Caco-2 (cell line): ENCODE measurements at regions not wholly inside any gene's neighbourhood (a gene's known extent, or its start where the extent isn't known, plus 50 kb on each side); places are given as distances from the start of the nearest gene placed in this dataset.
"Not testable (repeated sequence)": the region's sequence is repeated elsewhere in the genome, so short reads cannot be mapped to it uniquely, and the experiment has no call there.

Experiments used
- BruUV-seq: library from RNA; stranded (reverse); fragments of 400-500 nt; replicated peaks from 2 replicates; lab custom pipeline; 2021; lab: Mats Ljungman, UMichigan
- CTCF ChIA-PET: fragments of 300-600 bp; sonication (Branson Sonifier 250); formaldehyde crosslinking; loops from one replicate; lab custom pipeline; 2022; ENCODE audit warnings: antibody characterized with exemption; lab: Charles Lee
- POLR2A ChIA-PET: fragments of 300-600 bp; sonication (Branson Sonifier 250); formaldehyde crosslinking; loops from one replicate; lab custom pipeline; 2022; ENCODE audit warnings: antibody characterized with exemption; lab: Charles Lee
- DNase-seq, 2 experiments: peaks; one replicate each; pipeline versions ENCODE4 v3.0.0 to v3.0.0-alpha.2; 2020 to 2022
- H3K27me3 ChIP-seq: replicated peaks from 2 replicates; pipeline ENCODE4 v1.6.0; 2011; ENCODE audit warnings: low read length; ENCODE audit not compliant: control insufficient read depth, insufficient read depth
- H3K36me3 ChIP-seq: 2 replicates; pipeline ENCODE4 v1.5.1; 2011; ENCODE audit warnings: low read length; ENCODE audit not compliant: control insufficient read depth, insufficient read depth
- H3K4me1 ChIP-seq: fragments of 250-450 bp; sonication (Bioruptor Pico); 2 replicates; pipeline ENCODE4 v1.5.1; 2020; ENCODE audit warnings: mild to moderate bottlenecking
- H3K4me3 ChIP-seq: 2 replicates; pipeline ENCODE4 v1.5.1; 2011; ENCODE audit warnings: low read depth, mild to moderate bottlenecking, control low read depth, low read length
- H3K9me3 ChIP-seq: fragments of 250-450 bp; sonication (Bioruptor Pico); 2 replicates; pipeline ENCODE4 v1.5.1; 2020; ENCODE audit warnings: mild to moderate bottlenecking, moderate library complexity
- H3K27ac Mint-ChIP-seq: one replicate; pipeline ENCODE4 v1.8.0; 2022; ENCODE audit warnings: mixed read lengths; ENCODE audit not compliant: unreplicated experiment
- H3K27me3 Mint-ChIP-seq: one replicate; pipeline ENCODE4 v1.8.0; 2022; ENCODE audit warnings: mixed read lengths; ENCODE audit not compliant: insufficient read depth, unreplicated experiment
- H3K36me3 Mint-ChIP-seq: one replicate; pipeline ENCODE4 v1.8.0; 2022; ENCODE audit warnings: mild to moderate bottlenecking, mixed read lengths; ENCODE audit not compliant: insufficient read depth, unreplicated experiment
- H3K4me1 Mint-ChIP-seq: one replicate; pipeline ENCODE4 v1.8.0; 2022; ENCODE audit warnings: low read depth, mixed read lengths; ENCODE audit not compliant: unreplicated experiment
- H3K4me3 Mint-ChIP-seq: one replicate; pipeline ENCODE4 v1.8.0; 2022; ENCODE audit warnings: mild to moderate bottlenecking, moderate library complexity, mixed read lengths; ENCODE audit not compliant: unreplicated experiment
- H3K9me3 Mint-ChIP-seq: one replicate; pipeline ENCODE4 v1.8.0; 2022; ENCODE audit warnings: mixed read lengths; ENCODE audit not compliant: unreplicated experiment
- intact Hi-C: fragments of 100-400 bp; cut with micrococcal nuclease; formaldehyde crosslinking; loops from one replicate; pipeline ENCODE4 v1.10.0; 2022; ENCODE audit not compliant: unreplicated experiment
- TF ChIP-seq, protein P1 (sequence below), 2 experiments: fragments of 200-600 bp in 1 of 2; IDR thresholded peaks; 1 replicate in 1 of 2; 2 replicates in 1 of 2; pipeline versions ENCODE4 v1.5.1 to v1.8.0; 2011 to 2022; ENCODE audit warnings: antibody characterized with exemption in 1 of 2, control low read depth in 1 of 2, inconsistent platforms in 1 of 2, low read depth in 1 of 2, low read length in 1 of 2, mild to moderate bottlenecking in 1 of 2, moderate library complexity in 1 of 2; ENCODE audit not compliant: insufficient read depth in 1 of 2, severe bottlenecking in 1 of 2, unreplicated experiment in 1 of 2

DNA sequence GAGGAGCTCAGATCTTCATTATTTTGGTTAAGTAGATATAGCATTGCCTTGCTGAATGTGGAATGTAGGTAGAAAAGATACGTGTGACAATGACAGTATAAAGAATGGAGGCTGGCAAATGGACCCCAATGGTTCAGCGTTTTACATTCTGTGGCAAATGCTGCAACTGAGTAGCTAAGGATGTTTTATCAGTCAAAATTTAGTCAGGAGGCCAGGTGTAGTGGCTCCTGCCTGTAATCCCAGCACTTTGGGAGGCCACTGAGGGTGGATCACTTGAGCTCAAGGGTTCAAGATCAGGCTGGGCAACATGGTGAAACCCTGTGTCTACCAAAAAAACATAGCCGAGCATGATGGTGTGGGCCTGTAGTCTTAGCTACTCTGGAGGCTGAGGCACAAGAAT, 120.5 kb upstream of the GHITM start:
- no TSS peak for BruUV-seq
- peaks cover 29% of the 10 kb centered on the region for H3K9me3 Mint-ChIP-seq
- H3K4me3 Mint-ChIP-seq: no peak overlapping the region
- peaks cover 8% of the 10 kb centered on the region for H3K27me3 Mint-ChIP-seq
- Histone ChIP-seq H3K27me3 (no peaks in the 10 kb centered on the region), H3K4me1 (no peaks in the 10 kb centered on the region), H3K4me3 (no peak overlapping the region), H3K9me3 (no peaks in the 10 kb centered on the region), H3K36me3 (no peaks in the 10 kb centered on the region)
- no peaks in the 10 kb centered on the region for H3K4me1 Mint-ChIP-seq
- no peaks in the 10 kb centered on the region for H3K36me3 Mint-ChIP-seq
- POLR2A ChIA-PET: no interaction called here
- TF ChIP-seq, protein P1, sequence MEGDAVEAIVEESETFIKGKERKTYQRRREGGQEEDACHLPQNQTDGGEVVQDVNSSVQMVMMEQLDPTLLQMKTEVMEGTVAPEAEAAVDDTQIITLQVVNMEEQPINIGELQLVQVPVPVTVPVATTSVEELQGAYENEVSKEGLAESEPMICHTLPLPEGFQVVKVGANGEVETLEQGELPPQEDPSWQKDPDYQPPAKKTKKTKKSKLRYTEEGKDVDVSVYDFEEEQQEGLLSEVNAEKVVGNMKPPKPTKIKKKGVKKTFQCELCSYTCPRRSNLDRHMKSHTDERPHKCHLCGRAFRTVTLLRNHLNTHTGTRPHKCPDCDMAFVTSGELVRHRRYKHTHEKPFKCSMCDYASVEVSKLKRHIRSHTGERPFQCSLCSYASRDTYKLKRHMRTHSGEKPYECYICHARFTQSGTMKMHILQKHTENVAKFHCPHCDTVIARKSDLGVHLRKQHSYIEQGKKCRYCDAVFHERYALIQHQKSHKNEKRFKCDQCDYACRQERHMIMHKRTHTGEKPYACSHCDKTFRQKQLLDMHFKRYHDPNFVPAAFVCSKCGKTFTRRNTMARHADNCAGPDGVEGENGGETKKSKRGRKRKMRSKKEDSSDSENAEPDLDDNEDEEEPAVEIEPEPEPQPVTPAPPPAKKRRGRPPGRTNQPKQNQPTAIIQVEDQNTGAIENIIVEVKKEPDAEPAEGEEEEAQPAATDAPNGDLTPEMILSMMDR (IDR thresholded peaks at IDR 0.05; ENCODE audit: insufficient read depth in 1 of 2, low read depth in 1 of 2, low read length in 1 of 2, severe bottlenecking in 1 of 2, unreplicated experiment in 1 of 2): no peak
- no peak overlapping the region for H3K27ac Mint-ChIP-seq
- intact Hi-C loops: no loop called here
- CTCF ChIA-PET: no interaction called here
- DNase-seq: no peak

DNA sequence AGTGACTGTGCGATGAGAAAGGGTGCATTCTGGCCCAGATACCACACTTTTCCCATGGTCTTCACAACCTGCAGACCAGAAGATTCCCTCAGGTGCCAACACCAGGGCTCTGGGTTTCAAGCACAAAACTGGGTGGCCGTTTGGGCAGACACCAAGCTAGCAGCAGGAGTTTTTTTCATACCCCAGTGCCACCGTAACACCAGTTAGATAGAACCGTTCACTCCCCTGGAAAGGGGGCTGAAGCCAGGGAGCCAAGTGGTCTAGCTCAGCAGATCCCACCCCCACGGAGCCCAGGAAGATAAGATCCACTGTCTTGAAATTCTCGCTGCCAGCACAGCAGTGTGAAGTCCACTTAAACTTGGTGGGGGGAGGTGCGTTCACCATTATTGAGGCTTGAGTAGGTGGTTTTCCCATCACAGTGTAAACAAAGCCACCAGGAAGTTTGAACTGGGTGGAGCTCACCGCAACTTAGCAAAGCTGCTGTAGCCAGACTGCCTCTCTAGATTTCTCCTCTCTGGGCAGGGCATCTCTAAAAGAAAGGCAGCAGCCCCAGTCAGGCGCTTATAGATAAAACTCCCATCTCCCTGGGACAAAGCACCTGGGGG, 119.4 kb upstream of the GHITM start:
- H3K27me3 ChIP-seq, H3K4me1 ChIP-seq, intact Hi-C loops, H3K36me3 Mint-ChIP-seq, H3K9me3 ChIP-seq, H3K4me3 Mint-ChIP-seq, H3K4me1 Mint-ChIP-seq, POLR2A ChIA-PET, CTCF ChIA-PET, H3K27me3 Mint-ChIP-seq, H3K36me3 ChIP-seq, DNase-seq, H3K4me3 ChIP-seq, H3K27ac Mint-ChIP-seq, BruUV-seq: not testable (repeated sequence)
- peaks cover 29% of the 10 kb centered on the region for H3K9me3 Mint-ChIP-seq

DNA sequence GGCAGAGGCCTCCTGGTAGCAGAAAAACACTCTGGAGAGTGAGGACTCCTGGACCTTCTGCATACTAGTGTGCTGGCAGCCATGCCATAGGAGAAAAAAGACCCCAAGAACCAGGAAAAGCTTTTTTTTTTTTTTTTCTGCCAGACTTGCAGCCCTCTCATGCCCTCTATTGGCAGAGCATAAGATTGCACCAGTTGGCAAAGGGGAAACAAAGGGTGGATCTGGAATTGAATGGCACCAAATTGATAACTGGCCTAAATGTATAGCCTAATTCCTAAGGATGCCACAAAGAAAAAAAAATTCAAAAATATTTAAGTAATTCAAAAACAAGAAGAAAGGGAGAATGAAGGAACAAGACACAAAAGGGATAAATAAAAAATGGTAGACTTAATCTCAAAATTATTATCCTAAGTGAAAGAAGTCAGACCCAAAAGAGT, 112.5 kb upstream of the GHITM start:
- Histone ChIP-seq H3K4me3 (no peak overlapping the region), H3K36me3 (no peaks in the 10 kb centered on the region), H3K4me1 (no peaks in the 10 kb centered on the region), H3K9me3 (no peaks in the 10 kb centered on the region), H3K27me3 (no peaks in the 10 kb centered on the region)
- CTCF ChIA-PET: interaction anchor here (0.6 to 1.6 kb wide), 12 partner anchors 10 to 1791 kb away, joined by 3 to 13 read pairs (median 4); no protein-coding TSS in a partner anchor
- Mint-ChIP-seq H3K9me3 (peaks cover 15% of the 10 kb centered on the region), H3K4me1 (no peaks in the 10 kb centered on the region), H3K27me3 (no peaks in the 10 kb centered on the region), H3K4me3 (no peak overlapping the region), H3K36me3 (no peaks in the 10 kb centered on the region), H3K27ac (no peak overlapping the region)
- POLR2A ChIA-PET: interaction anchor here (0.5 kb wide), 1 partner anchor 112 kb away, joined by 7 read pairs; no protein-coding TSS in a partner anchor
- intact Hi-C loops: loop anchor here (2.0 kb wide), 1 partner anchor 70 kb away; no protein-coding TSS in a partner anchor
- no TSS peak for BruUV-seq
- DNase-seq: peak in 1 of 2 experiments; percentile 41
- TF ChIP-seq, protein P1 (IDR thresholded peaks at IDR 0.05; ENCODE audit: insufficient read depth in 1 of 2, low read depth in 1 of 2, low read length in 1 of 2, severe bottlenecking in 1 of 2, unreplicated experiment in 1 of 2): peak; percentile 68 to 86
